ENCODE measurements at regions not wholly inside any gene's neighbourhood (a gene's known extent, or its start where the extent isn't known, plus 50 kb on each side); places are given as distances from the start of the nearest gene placed in this dataset.

- no peak for DNase-seq
Observed at GRCh38 chr4:8756816-8757215, 114.8 kb downstream of the HMX1 start.

GRCh38 chr4:8754634-8755589, 116.7 kb downstream of the HMX1 start:
- no peak for ATAC-seq (ENCODE audit: insufficient read depth, low FRiP score)
- Histone ChIP-seq H3K27me3 (ENCODE audit: control insufficient read depth in 3 of 3, insufficient read depth in 3 of 3, low read length in 2 of 3) (no peaks in the 10 kb centered on the region), H3K4me3 (no peak overlapping the region), H3K4me1 (ENCODE audit: control insufficient read depth in 5 of 5, insufficient read depth in 5 of 5, low read length in 5 of 5) (no peaks in the 10 kb centered on the region), H3K27ac (ENCODE audit: low read depth in 1 of 2, low read length in 1 of 2) (no peak overlapping the region), H3K9ac (ENCODE audit: insufficient read depth in 1 of 2, low read length in 2 of 2) (no peak overlapping the region), H3K36me3 (ENCODE audit: control insufficient read depth in 4 of 4, insufficient read depth in 4 of 4, low read length in 4 of 4) (no peaks in the 10 kb centered on the region), H3K9me3 (ENCODE audit: control insufficient read depth in 4 of 4, insufficient read depth in 3 of 4, low read length in 3 of 4) (peaks cover 0 to 6% (median 1%) of the 10 kb centered on the region in 4 donors)
- TF ChIP-seq CTCF (IDR thresholded peaks at IDR 0.05; ENCODE audit: control extremely low read depth, extremely low read depth), result no peak
- no peak for DNase-seq
- 89 to 91% methylated on average over 23 of the region's 23 CpGs for WGBS, 2 donors

More at GRCh38 chr4:8756816-8757215, 114.8 kb downstream of the HMX1 start:
- no peak overlapping the region for H3K4me3 ChIP-seq
- no peak overlapping the region for H3K27ac ChIP-seq (ENCODE audit: low read depth in 1 of 2, low read length in 1 of 2)
- TF ChIP-seq CTCF (IDR thresholded peaks at IDR 0.05; ENCODE audit: control extremely low read depth, extremely low read depth), result no peak
- H3K27me3 ChIP-seq (ENCODE audit: control insufficient read depth in 3 of 3, insufficient read depth in 3 of 3, low read length in 2 of 3), result no peaks in the 10 kb centered on the region
- no peaks in the 10 kb centered on the region for H3K36me3 ChIP-seq (ENCODE audit: control insufficient read depth in 4 of 4, insufficient read depth in 4 of 4, low read length in 4 of 4)
- H3K4me1 ChIP-seq (ENCODE audit: control insufficient read depth in 5 of 5, insufficient read depth in 5 of 5, low read length in 5 of 5), result no peaks in the 10 kb centered on the region
- peaks cover 0 to 6% (median 2%) of the 10 kb centered on the region in 4 donors for H3K9me3 ChIP-seq (ENCODE audit: control insufficient read depth in 4 of 4, insufficient read depth in 3 of 4, low read length in 3 of 4)
- 60 to 68% methylated on average over 8 of the region's 8 CpGs for WGBS, 2 donors
- no peak overlapping the region for H3K9ac ChIP-seq (ENCODE audit: insufficient read depth in 1 of 2, low read length in 2 of 2)
- no peak for ATAC-seq (ENCODE audit: insufficient read depth, low FRiP score)

GRCh38 chr4:8748236-8748575, 123.4 kb downstream of the HMX1 start:
- DNase-seq, result no peak

More at GRCh38 chr4:8748236-8748575, 123.4 kb downstream of the HMX1 start:
- no peak overlapping the region for H3K27ac ChIP-seq (ENCODE audit: low read depth in 1 of 2, low read length in 1 of 2)
- TF ChIP-seq CTCF (IDR thresholded peaks at IDR 0.05; ENCODE audit: control extremely low read depth, extremely low read depth), result no peak
- H3K27me3 ChIP-seq (ENCODE audit: control insufficient read depth in 3 of 3, insufficient read depth in 3 of 3, low read length in 2 of 3), result peaks cover 0 to 6% (median 3%) of the 10 kb centered on the region in 3 donors
- no peaks in the 10 kb centered on the region for H3K36me3 ChIP-seq (ENCODE audit: control insufficient read depth in 4 of 4, insufficient read depth in 4 of 4, low read length in 4 of 4)
- H3K4me3 ChIP-seq, result no peak overlapping the region
- 91% methylated on average over 9 of the region's 9 CpGs for WGBS, 2 donors
- no peaks in the 10 kb centered on the region for H3K4me1 ChIP-seq (ENCODE audit: control insufficient read depth in 5 of 5, insufficient read depth in 5 of 5, low read length in 5 of 5)
- H3K9me3 ChIP-seq (ENCODE audit: control insufficient read depth in 4 of 4, insufficient read depth in 3 of 4, low read length in 3 of 4), result peaks cover 0 to 7% (median 0%) of the 10 kb centered on the region in 4 donors
- H3K9ac ChIP-seq (ENCODE audit: insufficient read depth in 1 of 2, low read length in 2 of 2), result no peak overlapping the region
- no peak for ATAC-seq (ENCODE audit: insufficient read depth, low FRiP score)

All from lung (tissue), 11 donors.